ENCODE measurements at regions not wholly inside any gene's neighbourhood (a gene's known extent, or its start where the extent isn't known, plus 50 kb on each side); places are given as distances from the start of the nearest gene placed in this dataset.
A peak's percentile ranks its signal among the peaks of the same experiment; 100 is the strongest.

DNA sequence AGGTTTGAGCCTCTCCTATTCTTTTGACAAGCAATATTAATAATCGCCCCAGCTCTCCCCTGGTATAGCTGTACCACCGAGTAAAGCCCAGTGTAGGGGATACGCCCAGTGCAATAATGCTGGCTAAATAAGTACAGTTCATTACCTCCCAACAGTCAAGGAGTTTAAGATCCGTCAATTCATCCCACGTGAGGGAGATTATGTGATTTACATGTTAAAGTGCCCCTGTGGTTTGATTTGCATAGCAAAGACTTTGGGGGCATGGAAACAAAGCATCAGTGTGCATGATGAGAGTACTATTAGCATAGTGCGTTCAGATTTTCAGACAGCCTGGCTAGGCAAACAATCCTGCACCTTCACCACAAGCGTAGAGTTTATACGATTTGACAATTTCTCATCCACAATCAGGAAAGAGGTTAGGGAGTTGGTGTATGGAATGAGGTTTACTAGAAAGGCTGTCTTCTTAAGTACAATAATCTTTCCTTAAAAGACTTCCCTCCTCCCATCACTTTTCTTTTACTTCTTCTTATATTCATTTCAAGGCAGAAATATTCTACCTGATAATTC lies 754.0 kb downstream of the DIAPH3 start:
- no peak for DNase-seq
- peaks cover 50% of the 10 kb centered on the region for H3K4me1 ChIP-seq
- peak overlapping the region; percentile 75 to 83 (median 76) for H3K27ac ChIP-seq
- TF ChIP-seq, protein P1, sequence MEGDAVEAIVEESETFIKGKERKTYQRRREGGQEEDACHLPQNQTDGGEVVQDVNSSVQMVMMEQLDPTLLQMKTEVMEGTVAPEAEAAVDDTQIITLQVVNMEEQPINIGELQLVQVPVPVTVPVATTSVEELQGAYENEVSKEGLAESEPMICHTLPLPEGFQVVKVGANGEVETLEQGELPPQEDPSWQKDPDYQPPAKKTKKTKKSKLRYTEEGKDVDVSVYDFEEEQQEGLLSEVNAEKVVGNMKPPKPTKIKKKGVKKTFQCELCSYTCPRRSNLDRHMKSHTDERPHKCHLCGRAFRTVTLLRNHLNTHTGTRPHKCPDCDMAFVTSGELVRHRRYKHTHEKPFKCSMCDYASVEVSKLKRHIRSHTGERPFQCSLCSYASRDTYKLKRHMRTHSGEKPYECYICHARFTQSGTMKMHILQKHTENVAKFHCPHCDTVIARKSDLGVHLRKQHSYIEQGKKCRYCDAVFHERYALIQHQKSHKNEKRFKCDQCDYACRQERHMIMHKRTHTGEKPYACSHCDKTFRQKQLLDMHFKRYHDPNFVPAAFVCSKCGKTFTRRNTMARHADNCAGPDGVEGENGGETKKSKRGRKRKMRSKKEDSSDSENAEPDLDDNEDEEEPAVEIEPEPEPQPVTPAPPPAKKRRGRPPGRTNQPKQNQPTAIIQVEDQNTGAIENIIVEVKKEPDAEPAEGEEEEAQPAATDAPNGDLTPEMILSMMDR (IDR thresholded peaks at IDR 0.05) = no peak
- peak in 1 of 3 donors; percentile 20 for TF ChIP-seq POLR2A (IDR thresholded peaks at IDR 0.05)
- no peak overlapping the region for H3K4me3 ChIP-seq
- intact Hi-C loops (cut with DNase I) = no loop called here
- H3K36me3 ChIP-seq (replicated peaks in 1 of 2; ENCODE audit: insufficient read depth in 1 of 2, low read depth in 2 of 2) = no peaks in the 10 kb centered on the region
- peaks cover 0 to 3% (median 0%) of the 10 kb centered on the region in 3 donors for H3K9me3 ChIP-seq
- WGBS, 2 donors = 27 to 35% methylated on average over 8 of the region's 8 CpGs
- ATAC-seq = peak; percentile 22
- no peaks in the 10 kb centered on the region for H3K27me3 ChIP-seq

DNA sequence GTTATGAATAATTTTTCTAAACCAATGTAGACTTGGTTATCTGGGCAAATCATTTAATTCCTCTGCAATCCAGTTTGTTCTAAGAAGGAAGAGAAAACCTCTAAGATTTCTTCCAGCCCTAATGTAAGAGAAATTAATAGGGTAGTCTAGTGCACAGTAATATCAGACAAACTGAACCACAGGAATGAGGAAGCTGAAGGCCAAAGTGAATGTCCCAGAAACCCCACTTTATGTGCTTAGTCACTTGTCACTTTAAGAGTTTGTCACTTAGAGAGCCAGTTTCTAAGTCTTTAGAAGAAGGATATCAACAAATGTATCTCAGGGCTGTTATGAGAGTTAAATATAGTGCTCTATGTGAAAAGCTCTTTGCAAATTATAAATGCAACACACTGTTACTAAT lies 750.6 kb downstream of the DIAPH3 start:
- peaks cover 73% of the 10 kb centered on the region for H3K4me1 ChIP-seq
- TF ChIP-seq, protein P1 (IDR thresholded peaks at IDR 0.05) = no peak
- no peak for TF ChIP-seq POLR2A (IDR thresholded peaks at IDR 0.05)
- H3K4me3 ChIP-seq = no peak overlapping the region
- intact Hi-C loops (cut with DNase I) = no loop called here
- no peak for DNase-seq
- no peak for ATAC-seq
- H3K9me3 ChIP-seq = no peaks in the 10 kb centered on the region
- H3K36me3 ChIP-seq (replicated peaks in 1 of 2; ENCODE audit: insufficient read depth in 1 of 2, low read depth in 2 of 2) = no peaks in the 10 kb centered on the region
- no peak overlapping the region for H3K27ac ChIP-seq
- no peaks in the 10 kb centered on the region for H3K27me3 ChIP-seq

DNA sequence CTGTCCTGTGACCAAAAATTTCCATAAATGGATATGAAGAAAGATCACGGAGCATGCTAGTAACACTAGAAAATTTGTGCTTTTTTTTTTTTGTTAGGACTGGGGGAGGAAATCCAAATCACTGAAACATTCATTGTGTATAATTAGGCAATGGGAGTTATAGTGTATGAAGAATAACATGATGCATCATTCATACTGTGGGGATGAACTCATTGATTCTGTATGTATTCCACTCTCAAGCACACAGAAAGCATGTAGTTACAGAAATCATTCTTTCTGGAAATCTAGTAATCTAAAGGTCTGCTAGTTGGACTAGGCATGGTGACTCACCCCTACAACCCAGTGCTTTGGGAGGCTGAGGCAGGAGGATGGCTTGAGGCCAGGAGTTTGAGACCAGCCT lies 749.7 kb downstream of the DIAPH3 start:
- TF ChIP-seq, protein P1 (IDR thresholded peaks at IDR 0.05) = no peak
- no peak for TF ChIP-seq POLR2A (IDR thresholded peaks at IDR 0.05)
- intact Hi-C loops (cut with DNase I) = no loop called here

GRCh38 chr13:59415498-59415897 lies 748.2 kb downstream of the DIAPH3 start:
- Histone ChIP-seq H3K27ac (peak overlapping the region in 3 of 4 donors; percentile 51 to 71 (median 69)), H3K9me3 (no peaks in the 10 kb centered on the region), H3K27me3 (no peaks in the 10 kb centered on the region), H3K4me3 (no peak overlapping the region), H3K36me3 (replicated peaks in 1 of 2; ENCODE audit: insufficient read depth in 1 of 2, low read depth in 2 of 2) (no peaks in the 10 kb centered on the region), H3K4me1 (peaks cover 50% of the 10 kb centered on the region)
- ATAC-seq (peak; percentile 86), DNase-seq (peak; percentile 21 to 62 (median 55))
- TF ChIP-seq, protein P1 (IDR thresholded peaks at IDR 0.05) = no peak
- TF ChIP-seq POLR2A (IDR thresholded peaks at IDR 0.05) = no peak
- WGBS, 2 donors = 33 to 37% methylated on average over 5 of the region's 5 CpGs
- intact Hi-C loops (cut with DNase I) = no loop called here

More for the DNA sequence above, 749.7 kb downstream of the DIAPH3 start:
- Histone ChIP-seq H3K27ac (peak overlapping the region in 1 of 4 donors; percentile 69), H3K9me3 (no peaks in the 10 kb centered on the region), H3K4me1 (peaks cover 65% of the 10 kb centered on the region), H3K4me3 (no peak overlapping the region), H3K27me3 (no peaks in the 10 kb centered on the region), H3K36me3 (replicated peaks in 1 of 2; ENCODE audit: insufficient read depth in 1 of 2, low read depth in 2 of 2) (no peaks in the 10 kb centered on the region)
- 67 to 74% methylated on average over 1 of the region's 1 CpG for WGBS, 2 donors
- DNase-seq = no peak
- ATAC-seq = no peak

DNA sequence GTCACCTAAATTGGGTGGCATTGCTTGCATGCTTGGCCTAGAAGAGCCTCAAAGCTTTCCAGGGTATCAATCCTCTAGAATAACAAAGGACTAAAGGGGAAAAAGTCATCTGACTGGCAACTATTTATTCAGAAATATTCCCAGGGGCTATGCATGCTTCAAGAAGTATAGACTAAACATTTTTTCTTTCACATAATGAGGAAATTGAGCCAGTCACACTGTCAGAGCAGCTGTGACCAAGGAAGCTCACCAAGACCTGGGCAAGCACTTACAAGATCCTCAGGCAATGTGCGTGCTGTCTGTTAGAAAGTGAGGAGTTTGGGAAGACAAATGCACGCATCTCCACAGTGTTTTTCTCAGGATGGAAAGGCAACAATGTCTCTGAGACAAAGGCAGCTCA lies 747.2 kb downstream of the DIAPH3 start:
- Histone ChIP-seq H3K4me1 (peaks cover 43% of the 10 kb centered on the region), H3K4me3 (no peak overlapping the region), H3K36me3 (replicated peaks in 1 of 2; ENCODE audit: insufficient read depth in 1 of 2, low read depth in 2 of 2) (no peaks in the 10 kb centered on the region), H3K27me3 (no peaks in the 10 kb centered on the region), H3K9me3 (no peaks in the 10 kb centered on the region), H3K27ac (peak overlapping the region in 2 of 4 donors; percentile 69 to 71)
- ATAC-seq (no peak), DNase-seq (no peak)
- intact Hi-C loops (cut with DNase I) = no loop called here
- 93 to 98% methylated on average over 2 of the region's 2 CpGs for WGBS, 2 donors
- TF ChIP-seq, protein P1 (IDR thresholded peaks at IDR 0.05) = no peak
- TF ChIP-seq POLR2A (IDR thresholded peaks at IDR 0.05) = no peak
